HCT116 (cell line): ENCODE measurements at regions not wholly inside any gene's neighbourhood (a gene's known extent, or its start where the extent isn't known, plus 50 kb on each side); places are given as distances from the start of the nearest gene placed in this dataset.

Experiments used
- CEBPB ChIP-seq: IDR thresholded peaks from 2 replicates; pipeline ENCODE4 v1.6.1; 2012; ENCODE audit warnings: low read depth
- CTCF ChIP-seq, 3 experiments: fragments of 200-600 bp in 1 of 3; sonication (generic) in 1 of 3; IDR thresholded peaks in 2 of 3; conservative IDR thresholded peaks in 1 of 3; 2 replicates each; pipeline ENCODE4 v1.5.1; 2012 to 2017; ENCODE audit warnings: low read depth in 2 of 3, low read length in 2 of 3, antibody characterized with exemption in 1 of 3, borderline replicate concordance in 1 of 3, control low read depth in 1 of 3, mild to moderate bottlenecking in 1 of 3, mixed read lengths in 1 of 3, mixed run types in 1 of 3, moderate library complexity in 1 of 3; ENCODE audit not compliant: insufficient read depth in 1 of 3
- EZH2 ChIP-seq: fragments of 200-600 bp; sonication (generic); IDR thresholded peaks from 2 replicates; pipeline ENCODE4 v1.6.1; 2017; ENCODE audit warnings: antibody characterized with exemption, mixed run types
- EZH2phosphoT487 ChIP-seq: fragments of 200-600 bp; IDR thresholded peaks from 2 replicates; pipeline ENCODE4 v1.6.1; 2018; ENCODE audit warnings: antibody characterized with exemption, borderline replicate concordance
- POLR2A ChIP-seq: IDR thresholded peaks from 2 replicates; pipeline ENCODE4 v1.7.0; 2011; ENCODE audit warnings: borderline replicate concordance; ENCODE audit not compliant: insufficient read depth, insufficient read length; ENCODE audit errors: extremely low read depth
- POLR2AphosphoS5 ChIP-seq: IDR thresholded peaks from 2 replicates; pipeline ENCODE4 v1.6.1; 2011; ENCODE audit warnings: mild to moderate bottlenecking, low read depth, low read length, moderate library complexity
- RAD21 ChIP-seq: IDR thresholded peaks from 2 replicates; pipeline ENCODE4 v1.6.1; 2012; ENCODE audit warnings: low read depth, mild to moderate bottlenecking
- SRF ChIP-seq: IDR thresholded peaks from 2 replicates; pipeline ENCODE4 v1.6.1; 2012; ENCODE audit warnings: low read depth
- ZBTB33 ChIP-seq: IDR thresholded peaks from 2 replicates; pipeline ENCODE4 v1.6.1; 2011; ENCODE audit warnings: mild to moderate bottlenecking, low read length, moderate library complexity; ENCODE audit not compliant: insufficient replicate concordance; ENCODE audit errors: extremely low read depth
- ZNF274 ChIP-seq: fragments of 200-500 bp; sonication (Bioruptor generic); IDR thresholded peaks from 2 replicates; pipeline ENCODE4 v1.6.1; 2014; ENCODE audit warnings: mild to moderate bottlenecking, low read depth, low read length, inconsistent platforms

- TF ChIP-seq CTCF (IDR thresholded peaks at IDR 0.05 in 2 of 3, conservative IDR thresholded peaks at IDR 0.05 in 1 of 3; ENCODE audit: borderline replicate concordance in 1 of 3, insufficient read depth in 1 of 3, low read depth in 2 of 3, low read length in 2 of 3) (no peak), EZH2phosphoT487 (no peak), POLR2AphosphoS5 (no peak), POLR2A (no peak), EZH2 (no peak), SRF (no peak), ZNF274 (no peak), RAD21 (no peak), ZBTB33 (no peak), CEBPB (no peak)
Measured at GRCh38 chr2:126317790-126318431, 338.0 kb upstream of the GYPC start.
